Amniotic epithelial cell (primary cell): ENCODE measurements at regions not wholly inside any gene's neighbourhood (a gene's known extent, or its start where the extent isn't known, plus 50 kb on each side); places are given as distances from the start of the nearest gene placed in this dataset.
"Not testable (repeated sequence)": the region's sequence is repeated elsewhere in the genome, so short reads cannot be mapped to it uniquely, and the experiment has no call there.

Experiments used
- DNase-seq: peaks from one replicate; pipeline ENCODE4 v3.0.0-alpha.2; 2010; ENCODE audit warnings: low read depth

GRCh38 chr1:214983126-214983869 lies 99.2 kb upstream of the KCNK2 start:
- peak; percentile 83 for DNase-seq

- peak; percentile 36 for DNase-seq
These were observed 93.2 kb upstream of the KCNK2 start for GRCh38 chr1:214989341-214989740.

GRCh38 chr1:214990619-214991018 lies 91.9 kb upstream of the KCNK2 start:
- peak; percentile 93 for DNase-seq

- DNase-seq: no peak
These were observed 90.7 kb upstream of the KCNK2 start for GRCh38 chr1:214991691-214992315.

GRCh38 chr1:214993419-214993818 lies 89.1 kb upstream of the KCNK2 start:
- no peak for DNase-seq

- no peak for DNase-seq
These were observed 84.9 kb upstream of the KCNK2 start for GRCh38 chr1:214997685-214998084.

- no peak for DNase-seq
These were observed 81.0 kb upstream of the KCNK2 start for GRCh38 chr1:215001419-215002021.

- DNase-seq: peak; percentile 51
These were observed 80.1 kb upstream of the KCNK2 start for GRCh38 chr1:215002471-215002870.

- no peak for DNase-seq
These were observed 78.9 kb upstream of the KCNK2 start for GRCh38 chr1:215003686-215004085.

GRCh38 chr1:215004121-215004827 lies 78.3 kb upstream of the KCNK2 start:
- no peak for DNase-seq

- no peak for DNase-seq
These were observed 77.5 kb upstream of the KCNK2 start for GRCh38 chr1:215005078-215005477.

GRCh38 chr1:215005656-215006345 lies 76.7 kb upstream of the KCNK2 start:
- no peak for DNase-seq

- DNase-seq: no peak
These were observed 74.7 kb upstream of the KCNK2 start for GRCh38 chr1:215007880-215008279.

GRCh38 chr1:215018555-215018954 lies 64.0 kb upstream of the KCNK2 start:
- DNase-seq: no peak

- no peak for DNase-seq
These were observed 60.3 kb upstream of the KCNK2 start for GRCh38 chr1:215022204-215022603.

- peak; percentile 92 for DNase-seq
These were observed 59.8 kb upstream of the KCNK2 start for GRCh38 chr1:215022741-215023141.

- DNase-seq: peak; percentile 59
These were observed 59.2 kb upstream of the KCNK2 start for GRCh38 chr1:215023155-215023832.

GRCh38 chr1:215028954-215029353 lies 53.6 kb upstream of the KCNK2 start:
- no peak for DNase-seq

GRCh38 chr1:215030581-215030980 lies 52.0 kb upstream of the KCNK2 start:
- DNase-seq: not testable (repeated sequence)

- no peak for DNase-seq
These were observed 51.1 kb upstream of the KCNK2 start for GRCh38 chr1:215031392-215031791.
